ENCODE measurements at regions not wholly inside any gene's neighbourhood (a gene's known extent, or its start where the extent isn't known, plus 50 kb on each side); places are given as distances from the start of the nearest gene placed in this dataset.

DNA sequence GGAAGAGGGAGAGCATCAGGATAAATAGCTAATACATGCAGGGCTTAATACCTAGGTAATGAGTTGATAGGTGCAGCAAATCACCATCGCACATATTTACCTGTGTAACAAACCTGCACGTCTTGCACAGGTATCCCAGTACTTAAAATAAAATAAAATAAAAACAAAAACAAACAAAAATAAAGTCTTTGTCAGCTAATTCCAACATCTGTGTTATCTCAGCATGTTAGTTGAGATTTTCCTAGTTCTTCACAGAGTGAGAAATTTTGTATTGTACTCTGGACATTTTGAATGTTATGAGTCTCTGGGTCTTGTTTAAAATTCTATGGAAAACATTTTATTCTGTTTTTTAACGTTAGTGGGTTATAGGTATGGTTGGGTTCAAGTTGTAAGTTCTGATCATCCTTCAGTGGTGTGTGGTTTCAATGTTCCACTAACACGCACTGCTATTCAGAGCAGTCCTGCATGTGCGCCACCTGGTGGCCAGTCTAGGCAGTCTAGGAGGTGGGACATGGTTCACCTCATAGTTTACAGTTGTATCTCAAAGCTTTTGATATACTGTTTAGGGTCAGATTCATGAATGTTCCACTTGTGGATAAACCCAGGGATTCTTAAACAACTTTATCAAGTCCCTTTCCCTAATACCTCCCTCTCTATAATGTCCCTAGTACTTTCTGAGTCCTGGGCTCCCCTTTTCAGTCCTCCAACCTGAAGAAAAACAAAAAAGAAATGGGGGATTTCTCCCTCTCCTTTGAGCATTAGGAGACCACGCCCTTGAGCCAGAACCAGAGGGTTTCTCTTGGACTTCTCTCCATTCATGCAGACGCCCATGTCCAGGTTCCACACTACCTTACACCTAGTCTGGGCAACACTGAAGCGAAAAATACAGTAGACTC lies 213.4 kb upstream of the GATA6 start:
- no peaks in the 10 kb centered on the region for H3K27me3 ChIP-seq (ENCODE audit: insufficient read depth, low read length, poor library complexity, severe bottlenecking)
- H4K20me1 ChIP-seq (ENCODE audit: insufficient read depth, low read length, poor library complexity, severe bottlenecking): no peaks in the 10 kb centered on the region
- H3F3A ChIP-seq (ENCODE audit: low read depth): no peaks in the 10 kb centered on the region
- H2AFZ ChIP-seq (ENCODE audit: low read length): peak overlapping the region; percentile 16; the same call in 1 of the 2 replicates
- H3K36me3 ChIP-seq (ENCODE audit: insufficient read depth, low read length): no peaks in the 10 kb centered on the region
- no peak overlapping the region for H3K9ac ChIP-seq (ENCODE audit: low read depth, low read length, poor library complexity, severe bottlenecking)
- H3K4me2 ChIP-seq (ENCODE audit: low read depth, low read length, poor library complexity, severe bottlenecking): no peak overlapping the region
- H3K9me3 ChIP-seq (ENCODE audit: insufficient read depth, low read depth, low read length): no peaks in the 10 kb centered on the region
- TF ChIP-seq EZH2phosphoT487 (IDR thresholded peaks at IDR 0.05; ENCODE audit: borderline replicate concordance): no peak
- TF ChIP-seq, protein P1, sequence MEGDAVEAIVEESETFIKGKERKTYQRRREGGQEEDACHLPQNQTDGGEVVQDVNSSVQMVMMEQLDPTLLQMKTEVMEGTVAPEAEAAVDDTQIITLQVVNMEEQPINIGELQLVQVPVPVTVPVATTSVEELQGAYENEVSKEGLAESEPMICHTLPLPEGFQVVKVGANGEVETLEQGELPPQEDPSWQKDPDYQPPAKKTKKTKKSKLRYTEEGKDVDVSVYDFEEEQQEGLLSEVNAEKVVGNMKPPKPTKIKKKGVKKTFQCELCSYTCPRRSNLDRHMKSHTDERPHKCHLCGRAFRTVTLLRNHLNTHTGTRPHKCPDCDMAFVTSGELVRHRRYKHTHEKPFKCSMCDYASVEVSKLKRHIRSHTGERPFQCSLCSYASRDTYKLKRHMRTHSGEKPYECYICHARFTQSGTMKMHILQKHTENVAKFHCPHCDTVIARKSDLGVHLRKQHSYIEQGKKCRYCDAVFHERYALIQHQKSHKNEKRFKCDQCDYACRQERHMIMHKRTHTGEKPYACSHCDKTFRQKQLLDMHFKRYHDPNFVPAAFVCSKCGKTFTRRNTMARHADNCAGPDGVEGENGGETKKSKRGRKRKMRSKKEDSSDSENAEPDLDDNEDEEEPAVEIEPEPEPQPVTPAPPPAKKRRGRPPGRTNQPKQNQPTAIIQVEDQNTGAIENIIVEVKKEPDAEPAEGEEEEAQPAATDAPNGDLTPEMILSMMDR (conservative IDR thresholded peaks at IDR 0.05; ENCODE audit: low read length): peak; percentile 98
- no peaks in the 10 kb centered on the region for H3K79me2 ChIP-seq (ENCODE audit: insufficient read depth, low read length)
- no peaks in the 10 kb centered on the region for H3K4me1 ChIP-seq (ENCODE audit: insufficient read depth, low read length, poor library complexity, severe bottlenecking)
- no peak overlapping the region for H3K4me3 ChIP-seq (ENCODE audit: low read length, poor library complexity, severe bottlenecking)
- no peaks in the 10 kb centered on the region for H3K9me2 ChIP-seq (replicated peaks; ENCODE audit: low read depth, low read length)

DNA sequence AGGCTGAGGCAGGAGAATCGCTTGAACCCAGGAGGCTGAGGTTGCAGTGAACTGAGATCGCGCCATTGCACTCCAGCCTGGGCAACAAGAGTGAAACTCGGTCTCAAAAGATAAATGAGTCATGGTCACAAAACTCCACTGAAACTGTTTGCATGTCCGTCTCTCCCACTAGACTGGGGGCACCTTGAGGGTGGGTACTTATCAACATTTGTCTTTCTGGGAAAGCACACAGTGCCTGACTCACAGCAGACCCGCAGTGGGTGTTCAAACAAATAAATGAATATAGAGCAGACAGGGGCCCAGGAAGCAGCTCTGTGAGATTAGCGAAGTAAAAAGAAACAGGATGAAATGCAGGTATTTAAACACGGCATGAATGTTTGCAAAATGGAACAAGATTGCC lies 211.1 kb upstream of the GATA6 start:
- H3K27me3 ChIP-seq (ENCODE audit: insufficient read depth, low read length, poor library complexity, severe bottlenecking): no peaks in the 10 kb centered on the region
- H3K9me2 ChIP-seq (replicated peaks; ENCODE audit: low read depth, low read length): no peaks in the 10 kb centered on the region
- no peaks in the 10 kb centered on the region for H3F3A ChIP-seq (ENCODE audit: low read depth)
- H3K4me3 ChIP-seq (ENCODE audit: low read length, poor library complexity, severe bottlenecking): no peak overlapping the region
- no peak overlapping the region for H2AFZ ChIP-seq (ENCODE audit: low read length)
- H3K36me3 ChIP-seq (ENCODE audit: insufficient read depth, low read length): no peaks in the 10 kb centered on the region
- H3K9me3 ChIP-seq (ENCODE audit: insufficient read depth, low read depth, low read length): no peaks in the 10 kb centered on the region
- no peaks in the 10 kb centered on the region for H4K20me1 ChIP-seq (ENCODE audit: insufficient read depth, low read length, poor library complexity, severe bottlenecking)
- no peaks in the 10 kb centered on the region for H3K4me1 ChIP-seq (ENCODE audit: insufficient read depth, low read length, poor library complexity, severe bottlenecking)
- no peak overlapping the region for H3K4me2 ChIP-seq (ENCODE audit: low read depth, low read length, poor library complexity, severe bottlenecking)
- no peaks in the 10 kb centered on the region for H3K79me2 ChIP-seq (ENCODE audit: insufficient read depth, low read length)
- H3K9ac ChIP-seq (ENCODE audit: low read depth, low read length, poor library complexity, severe bottlenecking): no peak overlapping the region
- TF ChIP-seq, protein P1 (conservative IDR thresholded peaks at IDR 0.05; ENCODE audit: low read length): no peak

GRCh38 chr18:21958707-21959450 lies 210.5 kb upstream of the GATA6 start:
- H3K9me2 ChIP-seq (replicated peaks; ENCODE audit: low read depth, low read length): no peaks in the 10 kb centered on the region
- no peak overlapping the region for H3K9ac ChIP-seq (ENCODE audit: low read depth, low read length, poor library complexity, severe bottlenecking)
- TF ChIP-seq EZH2phosphoT487 (IDR thresholded peaks at IDR 0.05; ENCODE audit: borderline replicate concordance): no peak
- TF ChIP-seq, protein P1 (conservative IDR thresholded peaks at IDR 0.05; ENCODE audit: low read length): no peak
- no peaks in the 10 kb centered on the region for H3K36me3 ChIP-seq (ENCODE audit: insufficient read depth, low read length)
- H4K20me1 ChIP-seq (ENCODE audit: insufficient read depth, low read length, poor library complexity, severe bottlenecking): no peaks in the 10 kb centered on the region
- H3K4me3 ChIP-seq (ENCODE audit: low read length, poor library complexity, severe bottlenecking): no peak overlapping the region
- no peaks in the 10 kb centered on the region for H3K9me3 ChIP-seq (ENCODE audit: insufficient read depth, low read depth, low read length)
- H3F3A ChIP-seq (ENCODE audit: low read depth): no peaks in the 10 kb centered on the region
- no peak overlapping the region for H2AFZ ChIP-seq (ENCODE audit: low read length)
- H3K4me2 ChIP-seq (ENCODE audit: low read depth, low read length, poor library complexity, severe bottlenecking): no peak overlapping the region
- no peaks in the 10 kb centered on the region for H3K4me1 ChIP-seq (ENCODE audit: insufficient read depth, low read length, poor library complexity, severe bottlenecking)
- H3K79me2 ChIP-seq (ENCODE audit: insufficient read depth, low read length): no peaks in the 10 kb centered on the region
- no peaks in the 10 kb centered on the region for H3K27me3 ChIP-seq (ENCODE audit: insufficient read depth, low read length, poor library complexity, severe bottlenecking)
